ENCODE measurements at regions not wholly inside any gene's neighbourhood (a gene's known extent, or its start where the extent isn't known, plus 50 kb on each side); places are given as distances from the start of the nearest gene placed in this dataset.

- no peak for TF ChIP-seq CTCF (IDR thresholded peaks at IDR 0.05; ENCODE audit: low read depth, low read length)
- no peak for TF ChIP-seq EZH2phosphoT487 (IDR thresholded peaks at IDR 0.05; ENCODE audit: low read depth)
These were observed 641.1 kb downstream of the RAPGEF2 start for GRCh38 chr4:159743971-159744370.

All from OCI-LY3 (cell line).